Left lung (tissue), 4 donors: ENCODE measurements at regions not wholly inside any gene's neighbourhood (a gene's known extent, or its start where the extent isn't known, plus 50 kb on each side); places are given as distances from the start of the nearest gene placed in this dataset.

Source experiments
- ATAC-seq: fragments of 200-7000 bp; cut with Tn5 transposase; one replicate; pipeline ENCODE4 v1.9.1; 2020; ENCODE audit warnings: moderate library complexity
- DNase-seq, 4 donors: peaks; one replicate each; pipeline ENCODE4 v3.0.0-alpha.2; 2013 to 2020
- H3K27ac ChIP-seq, 2 donors: fragments of 200-600 bp; sonication (generic) in 1 of 2; one replicate each; pipeline versions ENCODE4 v1.5.0 to v1.8.0; 2020 to 2021
- H3K27me3 ChIP-seq, 2 donors: fragments of 200-600 bp; sonication (generic) in 1 of 2; one replicate each; pipeline versions ENCODE4 v1.5.0 to v1.8.0; 2020 to 2021
- H3K36me3 ChIP-seq, 2 donors: fragments of 200-600 bp; sonication (generic) in 1 of 2; one replicate each; pipeline versions ENCODE4 v1.5.0 to v1.8.0; 2020 to 2021
- H3K4me1 ChIP-seq, 2 donors: fragments of 200-600 bp; one replicate each; pipeline ENCODE4 v1.8.0; 2021
- H3K4me3 ChIP-seq, 2 donors: fragments of 200-600 bp; sonication (generic) in 1 of 2; one replicate each; pipeline versions ENCODE4 v1.5.0 to v1.8.0; 2020 to 2021; ENCODE audit warnings: mild to moderate bottlenecking in 1 of 2
- H3K9me3 ChIP-seq, 2 donors: fragments of 200-600 bp; sonication (generic) in 1 of 2; one replicate each; pipeline versions ENCODE4 v1.5.0 to v1.8.0; 2020 to 2021
- intact Hi-C, 2 donors: fragments of 100-400 bp; cut with DNase I; formaldehyde crosslinking; loops; one replicate each; pipeline versions ENCODE4 v1.11.2 to v1.14.2; 2022
- TF ChIP-seq, protein P1 (sequence below), 2 donors: fragments of 200-600 bp; sonication (generic) in 1 of 2; IDR thresholded peaks; one replicate each; pipeline versions ENCODE4 v1.5.0 to v1.8.0; 2021; ENCODE audit warnings: antibody characterized with exemption in 2 of 2
- donor health status: DM: no; HTN: yes; CAD: no.
- donor health status: DM: no; HTN: no; CAD: no.

DNA sequence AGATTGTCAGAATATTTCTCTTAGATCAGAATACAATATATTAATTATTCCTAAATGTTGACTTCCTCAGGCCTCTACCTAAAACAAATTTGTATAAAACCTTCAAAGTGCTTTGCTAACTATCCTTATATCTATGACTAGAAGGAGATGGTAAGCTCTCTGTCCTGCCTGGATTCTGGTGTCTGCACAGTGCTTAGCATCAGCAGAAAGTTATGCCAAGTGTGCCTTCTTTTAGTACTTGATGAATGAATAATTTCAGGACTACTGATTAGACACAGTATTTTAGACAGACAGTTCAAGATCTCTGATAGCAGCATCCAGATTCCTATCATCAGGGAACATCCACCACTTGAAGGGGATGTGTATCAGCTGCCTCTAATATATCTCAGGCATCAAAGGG is 242.4 kb upstream of the TLL1 start:
- no peak overlapping the region for H3K27ac ChIP-seq
- no peaks in the 10 kb centered on the region for H3K27me3 ChIP-seq
- H3K36me3 ChIP-seq: no peaks in the 10 kb centered on the region
- TF ChIP-seq, protein P1, sequence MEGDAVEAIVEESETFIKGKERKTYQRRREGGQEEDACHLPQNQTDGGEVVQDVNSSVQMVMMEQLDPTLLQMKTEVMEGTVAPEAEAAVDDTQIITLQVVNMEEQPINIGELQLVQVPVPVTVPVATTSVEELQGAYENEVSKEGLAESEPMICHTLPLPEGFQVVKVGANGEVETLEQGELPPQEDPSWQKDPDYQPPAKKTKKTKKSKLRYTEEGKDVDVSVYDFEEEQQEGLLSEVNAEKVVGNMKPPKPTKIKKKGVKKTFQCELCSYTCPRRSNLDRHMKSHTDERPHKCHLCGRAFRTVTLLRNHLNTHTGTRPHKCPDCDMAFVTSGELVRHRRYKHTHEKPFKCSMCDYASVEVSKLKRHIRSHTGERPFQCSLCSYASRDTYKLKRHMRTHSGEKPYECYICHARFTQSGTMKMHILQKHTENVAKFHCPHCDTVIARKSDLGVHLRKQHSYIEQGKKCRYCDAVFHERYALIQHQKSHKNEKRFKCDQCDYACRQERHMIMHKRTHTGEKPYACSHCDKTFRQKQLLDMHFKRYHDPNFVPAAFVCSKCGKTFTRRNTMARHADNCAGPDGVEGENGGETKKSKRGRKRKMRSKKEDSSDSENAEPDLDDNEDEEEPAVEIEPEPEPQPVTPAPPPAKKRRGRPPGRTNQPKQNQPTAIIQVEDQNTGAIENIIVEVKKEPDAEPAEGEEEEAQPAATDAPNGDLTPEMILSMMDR (IDR thresholded peaks at IDR 0.05): no peak
- no peak overlapping the region for H3K4me3 ChIP-seq
- DNase-seq: no peak
- ATAC-seq: no peak
- intact Hi-C loops: no loop called here
- no peaks in the 10 kb centered on the region for H3K4me1 ChIP-seq
- peaks cover 0 to 7% of the 10 kb centered on the region in 2 donors for H3K9me3 ChIP-seq

DNA sequence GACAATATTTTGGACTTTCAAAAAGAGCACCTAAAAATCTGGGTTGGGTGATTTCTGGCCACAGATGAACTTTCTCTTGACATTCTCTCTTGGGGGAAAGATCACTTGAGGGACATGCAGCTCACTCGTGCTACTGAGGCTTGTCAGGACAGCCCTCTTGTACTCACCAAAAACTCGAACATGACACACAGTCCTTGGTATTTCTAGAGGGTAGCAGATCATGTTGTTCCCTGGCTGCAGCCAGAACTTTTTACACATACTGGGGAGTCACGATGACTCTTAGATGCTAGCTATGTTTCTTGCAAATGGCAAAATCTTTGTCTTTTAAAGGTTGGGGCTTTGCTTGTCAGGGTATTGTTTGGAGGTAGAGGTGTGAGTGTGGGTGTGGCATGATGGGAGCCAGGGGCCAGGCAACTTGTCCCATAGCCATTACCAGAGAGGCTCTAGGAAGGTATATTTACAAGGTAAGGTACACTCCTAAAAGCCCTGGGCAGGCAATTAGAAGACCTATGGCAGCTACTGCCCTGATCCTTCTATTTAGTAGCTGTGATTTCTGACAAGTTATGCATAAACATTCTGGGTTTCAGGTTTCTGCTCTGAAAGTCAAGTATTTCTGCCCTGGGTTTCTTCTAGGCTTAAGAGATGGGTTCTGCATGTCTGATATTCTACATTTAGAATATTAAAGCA is 241.7 kb upstream of the TLL1 start:
- peak overlapping the region in 1 of 2 donors; percentile 2 for H3K27ac ChIP-seq
- TF ChIP-seq, protein P1 (IDR thresholded peaks at IDR 0.05): no peak
- no peaks in the 10 kb centered on the region for H3K36me3 ChIP-seq
- H3K27me3 ChIP-seq: no peaks in the 10 kb centered on the region
- H3K4me3 ChIP-seq: no peak overlapping the region
- intact Hi-C loops: no loop called here
- H3K4me1 ChIP-seq: no peaks in the 10 kb centered on the region
- ATAC-seq (no peak), DNase-seq (no peak)
- H3K9me3 ChIP-seq: peaks cover 0 to 12% of the 10 kb centered on the region in 2 donors

DNA sequence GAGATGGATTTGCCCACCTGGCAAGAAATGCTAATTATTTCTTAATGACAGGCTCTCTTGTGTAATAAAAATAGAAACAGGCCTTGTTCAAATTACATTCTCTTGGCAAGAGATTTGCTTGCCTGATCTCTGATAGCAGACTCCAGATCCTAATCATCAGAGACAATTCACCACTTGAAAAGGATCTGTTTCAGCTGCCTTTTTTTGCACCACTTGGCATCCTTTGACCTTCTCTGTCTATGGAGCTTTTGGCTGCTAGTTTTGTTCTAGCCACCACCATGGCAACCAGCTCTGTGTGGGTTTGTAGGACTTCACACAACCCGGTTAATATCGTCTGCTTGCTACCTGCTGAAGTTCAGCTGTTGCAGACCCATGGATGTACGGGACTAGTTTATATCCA is 241.1 kb upstream of the TLL1 start:
- DNase-seq: no peak
- Histone ChIP-seq H3K36me3 (no peaks in the 10 kb centered on the region), H3K27me3 (no peaks in the 10 kb centered on the region), H3K27ac (no peak overlapping the region), H3K4me3 (no peak overlapping the region), H3K4me1 (no peaks in the 10 kb centered on the region), H3K9me3 (peaks cover 0 to 12% of the 10 kb centered on the region in 2 donors)
- TF ChIP-seq, protein P1 (IDR thresholded peaks at IDR 0.05): no peak
- ATAC-seq: no peak
- intact Hi-C loops: no loop called here

DNA sequence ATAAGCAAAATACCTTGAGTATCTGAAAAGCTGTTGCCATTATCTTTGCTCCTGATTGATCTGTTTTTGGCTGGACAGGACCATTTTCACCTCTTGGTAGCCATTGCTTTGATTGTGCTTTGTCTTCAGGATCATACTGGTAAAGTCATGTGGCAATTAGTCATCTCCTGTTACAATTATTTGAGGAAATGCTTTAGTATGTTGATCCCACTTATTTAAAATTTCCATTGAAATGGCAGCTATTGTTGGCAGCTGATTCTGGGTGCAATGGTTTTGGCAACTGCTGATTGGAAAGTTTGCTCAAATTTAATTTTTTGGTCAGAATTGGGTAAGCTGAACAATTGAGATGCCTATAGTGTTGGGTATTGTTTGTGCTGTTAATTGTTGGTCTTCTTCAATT is 238.3 kb upstream of the TLL1 start:
- Histone ChIP-seq H3K9me3 (peaks cover 0 to 14% of the 10 kb centered on the region in 2 donors), H3K4me3 (no peak overlapping the region), H3K27me3 (no peaks in the 10 kb centered on the region), H3K36me3 (no peaks in the 10 kb centered on the region), H3K27ac (no peak overlapping the region), H3K4me1 (no peaks in the 10 kb centered on the region)
- ATAC-seq: no peak
- no peak for DNase-seq
- TF ChIP-seq, protein P1 (IDR thresholded peaks at IDR 0.05): no peak
- intact Hi-C loops: no loop called here

DNA sequence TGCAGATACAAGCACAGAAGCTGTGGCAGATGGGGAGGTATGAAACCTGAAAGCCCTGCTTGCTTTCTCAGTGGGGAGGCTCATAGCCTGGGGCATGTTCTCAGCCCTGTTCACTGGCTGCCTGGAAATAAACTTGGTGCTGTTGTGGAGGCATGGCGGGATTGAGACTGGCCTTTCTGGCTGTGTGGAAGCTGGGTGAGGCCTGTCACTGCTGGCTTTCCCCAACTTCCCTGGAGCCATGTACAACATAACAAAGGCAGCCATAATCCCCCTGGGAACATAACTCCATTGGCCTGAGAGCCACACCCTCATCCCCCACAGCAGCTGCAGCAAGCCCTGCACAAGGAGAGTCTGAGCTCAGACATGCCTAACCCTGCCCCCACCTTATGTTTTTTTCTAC is 237.7 kb upstream of the TLL1 start:
- Histone ChIP-seq H3K27ac (no peak overlapping the region), H3K4me3 (no peak overlapping the region), H3K27me3 (no peaks in the 10 kb centered on the region), H3K36me3 (no peaks in the 10 kb centered on the region), H3K4me1 (no peaks in the 10 kb centered on the region), H3K9me3 (peaks cover 0 to 14% of the 10 kb centered on the region in 2 donors)
- ATAC-seq (no peak), DNase-seq (no peak)
- intact Hi-C loops: no loop called here
- TF ChIP-seq, protein P1 (IDR thresholded peaks at IDR 0.05): no peak
